ENCODE measurements at regions not wholly inside any gene's neighbourhood (a gene's known extent, or its start where the extent isn't known, plus 50 kb on each side); places are given as distances from the start of the nearest gene placed in this dataset.

DNA sequence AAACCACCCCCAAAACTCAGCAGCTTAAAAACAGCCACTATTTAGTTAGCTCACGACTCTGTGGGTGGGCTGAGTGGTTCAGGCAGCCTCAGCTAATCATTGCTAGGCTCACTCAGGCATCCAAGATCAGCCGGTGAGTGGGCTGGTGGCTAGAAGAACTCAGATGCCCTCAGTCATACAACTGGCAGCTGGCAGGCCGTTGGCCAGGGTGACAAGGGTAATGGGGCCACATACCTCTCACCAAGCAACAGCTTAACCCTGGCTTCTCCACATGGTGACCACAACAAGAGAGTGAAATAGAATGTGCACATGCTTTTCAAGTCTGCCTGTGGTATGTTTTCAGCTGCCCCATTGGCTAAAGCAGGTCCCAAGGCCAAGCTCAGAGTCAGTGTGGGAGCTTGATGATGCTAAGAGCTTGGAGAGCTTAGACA is 435.4 kb upstream of the TSHZ3 start:
- Mint-ChIP-seq H3K36me3 (ENCODE audit: low read depth) (no peaks in the 10 kb centered on the region), H3K4me1 (no peaks in the 10 kb centered on the region), H3K9me3 (peaks cover 3% of the 10 kb centered on the region), H3K27ac (no peak overlapping the region), H3K4me3 (no peak overlapping the region), H3K27me3 (no peaks in the 10 kb centered on the region)
- ChIA-PET CTCF (no interaction called here), POLR2A (no interaction called here)
- TF ChIP-seq, protein P1, sequence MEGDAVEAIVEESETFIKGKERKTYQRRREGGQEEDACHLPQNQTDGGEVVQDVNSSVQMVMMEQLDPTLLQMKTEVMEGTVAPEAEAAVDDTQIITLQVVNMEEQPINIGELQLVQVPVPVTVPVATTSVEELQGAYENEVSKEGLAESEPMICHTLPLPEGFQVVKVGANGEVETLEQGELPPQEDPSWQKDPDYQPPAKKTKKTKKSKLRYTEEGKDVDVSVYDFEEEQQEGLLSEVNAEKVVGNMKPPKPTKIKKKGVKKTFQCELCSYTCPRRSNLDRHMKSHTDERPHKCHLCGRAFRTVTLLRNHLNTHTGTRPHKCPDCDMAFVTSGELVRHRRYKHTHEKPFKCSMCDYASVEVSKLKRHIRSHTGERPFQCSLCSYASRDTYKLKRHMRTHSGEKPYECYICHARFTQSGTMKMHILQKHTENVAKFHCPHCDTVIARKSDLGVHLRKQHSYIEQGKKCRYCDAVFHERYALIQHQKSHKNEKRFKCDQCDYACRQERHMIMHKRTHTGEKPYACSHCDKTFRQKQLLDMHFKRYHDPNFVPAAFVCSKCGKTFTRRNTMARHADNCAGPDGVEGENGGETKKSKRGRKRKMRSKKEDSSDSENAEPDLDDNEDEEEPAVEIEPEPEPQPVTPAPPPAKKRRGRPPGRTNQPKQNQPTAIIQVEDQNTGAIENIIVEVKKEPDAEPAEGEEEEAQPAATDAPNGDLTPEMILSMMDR (IDR thresholded peaks at IDR 0.05) = no peak
- ATAC-seq (ENCODE audit: low read depth) (no peak), DNase-seq (no peak)
- intact Hi-C loops (cut with micrococcal nuclease) = no loop called here

DNA sequence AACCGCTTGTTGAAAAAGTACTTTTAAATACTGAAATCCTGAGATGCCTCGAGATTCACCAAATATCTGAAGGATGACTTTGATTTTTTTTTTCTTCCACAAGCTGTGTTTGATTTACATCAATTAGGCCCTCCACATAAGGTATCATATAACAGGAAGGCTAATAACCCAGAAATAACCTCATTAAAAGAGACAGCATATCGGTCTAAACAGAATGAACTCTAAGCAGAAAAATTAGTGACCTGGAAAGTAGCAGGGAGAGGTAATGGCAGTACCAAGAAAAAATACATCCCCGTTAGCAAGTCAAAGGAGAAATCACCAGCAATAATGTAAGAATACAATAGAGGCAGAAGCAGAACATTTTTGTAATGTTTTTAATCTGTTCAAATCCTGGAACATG is 452.4 kb upstream of the TSHZ3 start:
- no peak overlapping the region for H3K27ac Mint-ChIP-seq
- H3K4me1 Mint-ChIP-seq = no peaks in the 10 kb centered on the region
- POLR2A ChIA-PET = no interaction called here
- H3K9me3 Mint-ChIP-seq = peaks cover 12% of the 10 kb centered on the region
- no peak overlapping the region for H3K4me3 Mint-ChIP-seq
- TF ChIP-seq, protein P1 (IDR thresholded peaks at IDR 0.05) = no peak
- no peak for ATAC-seq (ENCODE audit: low read depth)
- no peak for DNase-seq
- H3K36me3 Mint-ChIP-seq (ENCODE audit: low read depth) = no peaks in the 10 kb centered on the region
- H3K27me3 Mint-ChIP-seq = no peaks in the 10 kb centered on the region
- intact Hi-C loops (cut with micrococcal nuclease) = no loop called here
- CTCF ChIA-PET = no interaction called here

DNA sequence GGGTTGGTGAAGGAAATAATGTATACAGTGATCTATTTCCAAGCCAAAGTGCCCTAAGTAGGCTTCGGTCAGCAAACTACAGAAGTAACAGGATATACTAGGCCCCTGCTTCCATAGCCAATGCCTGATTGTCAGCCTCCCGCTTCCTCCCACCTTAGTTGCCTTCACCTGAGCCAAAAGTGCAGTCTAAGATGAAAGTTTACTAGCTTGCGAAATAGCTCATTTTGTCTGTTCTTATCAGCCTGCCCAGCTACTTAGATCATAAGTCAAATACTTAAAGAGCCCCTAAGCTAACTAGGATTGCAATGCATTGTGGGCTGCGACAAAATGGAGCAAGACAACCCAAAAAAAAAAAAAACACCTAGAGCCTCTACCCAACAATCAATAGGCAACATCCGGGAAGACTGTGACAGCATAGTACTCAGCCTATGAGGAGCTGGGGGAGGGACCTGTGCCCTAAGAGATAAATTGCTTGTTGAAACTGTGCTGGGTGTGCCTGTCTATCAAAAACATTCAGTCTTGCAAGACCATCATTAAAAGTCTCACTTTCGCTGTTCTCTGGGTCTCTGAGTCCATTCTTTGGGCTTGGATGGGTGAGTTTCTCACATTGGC is 454.7 kb upstream of the TSHZ3 start:
- Mint-ChIP-seq H3K4me1 (no peaks in the 10 kb centered on the region), H3K9me3 (peaks cover 7% of the 10 kb centered on the region), H3K36me3 (ENCODE audit: low read depth) (no peaks in the 10 kb centered on the region), H3K4me3 (no peak overlapping the region), H3K27ac (no peak overlapping the region), H3K27me3 (no peaks in the 10 kb centered on the region)
- ChIA-PET CTCF (no interaction called here), POLR2A (no interaction called here)
- DNase-seq = no peak
- TF ChIP-seq, protein P1 (IDR thresholded peaks at IDR 0.05) = no peak
- no peak for ATAC-seq (ENCODE audit: low read depth)
- intact Hi-C loops (cut with micrococcal nuclease) = no loop called here

DNA sequence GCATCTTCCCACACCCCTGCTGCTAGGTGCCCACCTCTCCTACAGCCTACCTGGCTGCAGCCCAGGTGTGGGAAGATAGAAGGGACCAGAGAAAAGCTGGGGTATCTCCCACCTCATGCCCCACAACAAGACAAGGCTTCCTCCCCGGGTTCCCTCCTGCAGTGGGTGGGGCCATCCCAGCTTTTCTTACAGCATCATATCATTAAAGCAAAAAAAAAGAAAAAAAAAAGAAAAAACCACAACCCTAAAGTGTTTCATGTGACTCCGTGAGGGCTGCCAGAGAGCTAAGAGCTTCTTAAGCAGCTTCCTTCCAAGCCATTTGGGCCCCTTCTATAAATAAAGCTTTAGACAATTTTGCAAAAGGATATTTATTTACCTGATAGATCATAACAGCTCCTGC is 455.4 kb upstream of the TSHZ3 start:
- Mint-ChIP-seq H3K4me1 (no peaks in the 10 kb centered on the region), H3K36me3 (ENCODE audit: low read depth) (no peaks in the 10 kb centered on the region), H3K27ac (no peak overlapping the region), H3K9me3 (peaks cover 8% of the 10 kb centered on the region), H3K4me3 (no peak overlapping the region), H3K27me3 (no peaks in the 10 kb centered on the region)
- intact Hi-C loops (cut with micrococcal nuclease) = no loop called here
- TF ChIP-seq, protein P1 (IDR thresholded peaks at IDR 0.05) = no peak
- POLR2A ChIA-PET = no interaction called here
- ATAC-seq (ENCODE audit: low read depth) = no peak
- CTCF ChIA-PET = no interaction called here
- DNase-seq = no peak

DNA sequence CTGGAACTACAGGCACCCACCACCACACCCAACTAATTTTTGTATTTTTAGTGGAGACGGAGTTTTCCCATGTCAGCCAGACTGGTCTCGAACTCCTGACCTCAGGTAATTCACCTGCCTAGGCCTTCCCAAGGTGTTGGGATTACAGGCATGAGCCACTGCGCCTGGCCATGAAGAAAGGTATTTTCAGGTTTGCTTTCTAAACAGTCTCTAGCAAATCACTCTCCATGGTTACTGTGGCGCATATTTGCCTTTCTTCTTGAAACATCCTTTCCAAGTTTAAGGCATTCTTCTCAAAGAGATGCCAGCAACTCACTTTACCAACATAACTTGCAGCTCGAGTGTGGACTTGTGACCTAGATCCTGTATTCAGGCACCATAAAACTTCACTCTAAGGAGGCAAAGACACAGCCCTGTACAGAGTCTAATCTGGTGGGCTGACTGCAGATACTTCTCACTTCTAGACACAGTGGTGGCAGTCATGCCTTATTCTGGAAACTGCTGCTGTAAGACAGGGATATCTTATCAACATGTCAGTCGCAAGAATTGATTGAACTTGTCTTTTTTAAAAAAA is 461.4 kb upstream of the TSHZ3 start:
- H3K27ac Mint-ChIP-seq = no peak overlapping the region
- no peaks in the 10 kb centered on the region for H3K27me3 Mint-ChIP-seq
- TF ChIP-seq, protein P1 (IDR thresholded peaks at IDR 0.05) = no peak
- no peak overlapping the region for H3K4me3 Mint-ChIP-seq
- POLR2A ChIA-PET = no interaction called here
- H3K36me3 Mint-ChIP-seq (ENCODE audit: low read depth) = no peaks in the 10 kb centered on the region
- intact Hi-C loops (cut with micrococcal nuclease) = no loop called here
- DNase-seq (no peak), ATAC-seq (ENCODE audit: low read depth) (no peak)
- CTCF ChIA-PET = no interaction called here
- peaks cover 10% of the 10 kb centered on the region for H3K9me3 Mint-ChIP-seq
- H3K4me1 Mint-ChIP-seq = no peaks in the 10 kb centered on the region
